Muscle of back (tissue), 3 donors: ENCODE measurements at regions not wholly inside any gene's neighbourhood (a gene's known extent, or its start where the extent isn't known, plus 50 kb on each side); places are given as distances from the start of the nearest gene placed in this dataset.
"Not testable (repeated sequence)": the region's sequence is repeated elsewhere in the genome, so short reads cannot be mapped to it uniquely, and the experiment has no call there.

Experiments used
- DNase-seq, 3 donors: peaks; one replicate each; pipeline versions ENCODE4 v3.0.0 to v3.0.0-alpha.2; 2013

DNA sequence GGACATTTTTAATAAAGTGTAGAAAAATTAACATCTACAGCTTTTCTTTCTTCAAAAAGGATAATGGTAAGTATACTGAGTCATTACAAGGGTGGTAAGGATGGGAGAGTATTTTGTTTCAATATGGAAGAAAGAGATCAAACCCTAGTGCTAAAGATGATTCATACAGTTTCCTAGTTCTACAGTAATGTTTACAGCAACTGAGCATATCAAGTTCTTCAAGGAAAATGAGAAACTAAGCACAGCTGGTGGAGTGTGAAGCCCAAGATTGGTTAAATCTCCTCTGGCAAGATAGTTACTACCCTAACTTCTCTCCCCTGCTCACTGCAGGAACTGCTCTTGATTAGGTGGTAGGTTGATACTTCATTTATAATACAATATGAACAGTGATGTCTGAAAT is 467.5 kb downstream of the XIRP2 start:
- DNase-seq, result no peak

DNA sequence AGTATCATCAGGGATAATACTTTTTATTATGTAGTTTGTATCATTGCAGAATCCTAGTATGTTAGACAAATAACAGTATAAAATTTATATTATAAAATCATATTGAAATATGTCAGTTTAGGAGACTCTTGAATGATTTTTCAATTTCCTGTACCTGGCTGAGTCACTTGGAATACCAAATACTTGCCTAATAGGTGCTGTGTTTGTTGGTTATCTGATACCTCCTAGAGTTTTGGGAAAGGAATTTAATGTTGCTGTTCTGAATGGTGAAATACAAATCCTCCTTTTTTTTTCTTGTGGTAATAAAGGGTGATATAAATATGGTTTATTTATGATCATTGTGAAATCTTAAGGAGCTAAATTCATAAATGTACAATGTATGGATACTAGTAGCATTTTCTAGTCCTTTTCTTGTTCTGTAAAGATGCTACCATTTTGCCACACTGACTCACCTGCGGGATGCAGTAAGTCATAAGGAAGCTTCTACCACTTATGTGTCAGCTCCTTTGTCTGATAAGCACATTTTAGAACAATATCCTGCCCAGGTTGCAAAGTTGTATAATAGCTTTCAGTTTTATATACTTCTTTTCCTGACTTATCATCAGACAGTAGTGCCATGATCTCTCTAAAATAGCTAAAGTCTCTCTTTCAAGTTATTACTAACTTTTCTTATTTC is 465.5 kb downstream of the XIRP2 start:
- no peak for DNase-seq

DNA sequence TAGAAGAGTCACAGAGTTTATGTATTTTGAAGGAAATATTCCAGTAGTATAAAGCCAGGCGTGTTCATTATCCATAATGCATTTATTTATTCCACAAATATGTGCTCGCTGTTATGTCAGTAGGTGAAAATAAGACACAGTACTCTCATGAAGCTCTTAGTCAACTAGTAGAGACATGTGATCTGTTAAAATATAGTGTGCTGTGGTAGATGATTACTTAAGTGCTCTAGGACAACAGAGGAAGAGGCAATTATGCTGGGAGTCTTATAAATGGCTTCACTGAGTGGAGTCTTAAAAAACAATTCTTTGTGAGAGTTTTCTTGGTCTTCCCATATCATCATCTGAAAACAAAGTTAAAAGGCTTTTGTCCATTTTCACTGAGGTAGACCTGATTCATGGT is 457.3 kb downstream of the XIRP2 start:
- DNase-seq, result no peak

DNA sequence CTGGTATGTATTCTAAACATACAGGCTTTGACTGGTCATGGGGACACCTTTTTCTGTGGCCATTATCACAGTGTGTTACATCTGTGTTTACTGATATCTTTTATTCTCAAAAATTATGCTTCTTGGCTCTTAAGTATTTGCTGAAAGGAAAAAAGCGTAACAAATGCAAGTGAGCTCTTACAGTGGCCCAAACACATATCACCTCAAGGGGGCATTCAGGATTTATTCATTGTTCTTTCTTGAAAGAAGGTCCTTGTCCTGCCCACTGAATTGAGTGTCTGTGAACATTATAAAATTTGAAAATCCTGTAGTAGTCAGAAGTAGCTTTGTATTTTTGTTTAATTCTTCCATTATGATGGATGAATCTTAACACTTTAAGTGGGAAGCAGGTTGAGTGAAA is 454.5 kb downstream of the XIRP2 start:
- DNase-seq, result peak in 1 of 3 donors; percentile 1

DNA sequence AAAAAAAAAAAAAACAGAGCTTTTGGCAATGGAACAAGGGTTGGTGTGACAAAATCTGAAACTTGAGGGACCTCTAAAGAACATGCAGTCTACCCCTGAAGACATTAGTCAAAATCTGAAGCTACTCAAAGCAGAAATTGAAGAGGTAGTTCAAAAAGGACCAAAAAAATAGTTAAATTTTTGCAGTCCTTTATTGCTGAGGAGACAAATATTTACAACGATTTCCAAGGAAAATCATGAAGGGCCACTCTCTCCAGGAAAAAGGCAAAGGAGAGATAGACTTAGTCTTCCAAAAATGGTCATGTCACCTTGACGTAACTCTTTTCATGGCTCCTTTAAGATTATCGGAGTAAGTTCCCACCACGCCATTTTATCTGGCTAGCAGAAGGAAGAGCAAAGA is 452.0 kb downstream of the XIRP2 start:
- no peak for DNase-seq

DNA sequence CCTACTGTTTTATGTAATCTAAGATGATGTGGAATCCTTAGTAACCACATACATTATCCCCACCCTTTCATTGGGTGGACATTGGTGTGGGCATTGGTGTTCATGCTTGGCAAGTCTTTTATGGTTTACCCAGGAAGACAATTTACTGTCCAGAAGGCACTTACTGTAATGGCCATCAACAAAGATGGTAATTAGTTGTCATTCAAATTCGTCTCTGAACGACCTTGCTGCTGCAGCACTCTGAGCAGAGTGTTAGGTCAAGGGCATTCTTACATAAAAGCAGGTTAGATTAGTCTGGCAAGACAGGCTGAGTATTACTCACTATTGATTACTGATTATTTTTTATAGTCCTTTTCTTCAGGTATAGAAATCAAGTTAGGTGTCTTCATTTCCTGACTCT is 447.9 kb downstream of the XIRP2 start:
- DNase-seq, result no peak

DNA sequence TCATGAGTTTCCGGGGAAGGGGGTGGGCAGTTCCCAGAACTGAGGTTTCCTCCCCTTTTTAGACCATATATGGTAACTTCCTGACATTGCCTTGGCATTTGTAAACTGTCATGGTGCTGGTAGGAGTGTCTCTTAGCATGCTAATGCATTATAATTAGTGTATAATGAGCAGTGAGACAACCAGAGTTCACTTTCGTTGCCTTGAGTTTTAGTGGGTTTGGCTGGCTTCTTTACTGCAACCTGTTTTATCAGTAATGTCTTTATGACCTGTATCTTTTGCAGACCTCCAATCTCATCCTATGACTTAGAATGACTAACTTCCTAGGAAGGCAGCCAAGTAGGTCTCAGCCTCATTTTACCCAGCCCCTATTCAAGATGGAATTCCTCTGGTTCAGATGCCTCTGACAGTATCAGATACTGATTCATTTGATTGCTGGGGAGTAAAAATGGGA is 447.3 kb downstream of the XIRP2 start:
- DNase-seq, result no peak

DNA sequence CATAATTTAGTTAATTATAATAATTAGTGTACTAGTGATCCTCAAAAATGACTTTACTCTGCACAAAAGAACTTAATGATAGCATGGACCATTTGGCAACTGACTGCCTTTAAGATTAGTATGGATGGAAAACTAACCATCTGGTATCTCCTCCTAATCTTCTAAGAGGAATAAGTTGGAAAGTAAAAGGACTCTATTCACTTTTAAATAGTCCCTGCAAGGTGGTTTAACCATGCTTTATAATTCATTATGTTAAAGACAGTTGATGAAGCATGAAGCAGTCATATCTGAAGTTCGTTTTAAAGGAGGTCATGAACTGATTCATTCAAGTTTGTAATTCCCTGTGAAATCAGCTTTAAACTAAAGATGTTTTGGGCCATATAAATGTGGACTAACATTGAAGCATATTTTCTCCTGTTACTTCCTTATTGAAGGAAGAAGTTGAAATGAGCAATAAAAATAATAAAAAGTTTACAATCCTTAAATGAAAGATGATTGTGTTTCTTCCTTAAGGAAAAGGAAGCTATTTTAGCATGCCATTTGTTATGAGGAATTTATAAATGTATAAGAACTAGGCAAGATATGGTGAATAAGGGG is 446.0 kb downstream of the XIRP2 start:
- no peak for DNase-seq

DNA sequence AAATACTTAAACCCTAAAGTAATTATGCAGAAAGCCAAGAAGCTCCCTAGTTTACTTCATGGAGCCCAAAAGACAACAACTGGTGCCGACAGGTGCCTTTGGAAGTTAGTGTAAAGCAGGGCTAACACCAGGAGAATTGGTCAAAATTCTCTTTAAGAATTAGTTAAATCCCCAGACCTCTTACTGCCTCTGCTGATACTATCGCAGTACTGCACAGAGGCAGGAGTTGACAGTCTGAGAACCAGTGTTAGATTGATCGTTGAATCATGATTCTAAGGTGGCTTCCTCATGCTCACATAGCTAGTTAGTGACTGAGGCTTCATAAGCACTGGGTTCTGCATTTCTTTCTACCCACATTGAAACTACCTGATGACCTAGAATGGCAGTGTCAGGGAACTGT is 445.0 kb downstream of the XIRP2 start:
- no peak for DNase-seq

DNA sequence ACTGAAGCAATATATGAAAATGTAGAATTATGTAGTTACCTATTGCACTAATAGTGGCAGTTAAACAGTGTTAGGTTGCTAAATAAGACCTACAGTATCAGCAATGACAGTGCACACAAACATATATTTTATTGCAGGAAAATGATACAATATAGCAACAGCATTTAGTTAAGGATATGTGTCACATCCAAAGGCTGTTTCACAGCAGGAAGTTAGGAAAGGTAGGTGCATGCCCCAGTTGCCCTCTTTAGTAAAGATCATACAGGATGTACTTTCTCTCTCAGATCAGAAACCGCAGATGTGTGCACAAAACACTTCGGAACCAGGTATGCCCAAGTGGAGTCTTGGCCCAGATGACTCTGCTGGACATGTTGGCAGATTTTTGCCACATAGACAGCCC is 444.1 kb downstream of the XIRP2 start:
- DNase-seq, result no peak

DNA sequence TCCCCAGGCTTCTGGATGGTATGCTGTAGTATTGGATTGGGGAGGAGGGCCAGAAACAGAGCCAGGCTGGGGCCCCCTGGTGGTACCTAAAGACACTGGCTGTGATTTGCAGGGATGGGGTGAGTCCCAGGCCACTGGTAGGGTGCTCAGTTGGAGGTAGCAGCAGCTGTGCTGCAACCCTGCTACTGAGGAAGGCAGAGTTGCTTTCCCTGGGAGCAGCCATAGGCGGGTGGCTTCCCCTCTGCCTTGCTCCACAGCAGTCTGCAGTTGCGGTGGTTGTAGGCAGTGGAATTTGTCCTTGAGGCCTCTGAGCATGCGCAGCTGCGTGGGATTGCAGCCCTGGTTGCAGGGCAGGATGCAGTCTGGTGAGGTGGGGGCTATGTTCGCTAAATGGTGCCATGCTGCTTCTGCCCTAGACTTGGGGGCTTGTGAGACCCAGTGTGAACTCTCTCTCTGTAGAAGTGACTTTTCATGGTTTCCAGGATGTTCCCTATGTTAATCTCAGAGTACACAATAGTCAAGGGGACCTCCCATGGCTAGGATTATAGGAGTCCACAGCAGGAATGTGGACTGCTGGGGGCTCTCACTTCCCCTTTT is 443.5 kb downstream of the XIRP2 start:
- no peak for DNase-seq

DNA sequence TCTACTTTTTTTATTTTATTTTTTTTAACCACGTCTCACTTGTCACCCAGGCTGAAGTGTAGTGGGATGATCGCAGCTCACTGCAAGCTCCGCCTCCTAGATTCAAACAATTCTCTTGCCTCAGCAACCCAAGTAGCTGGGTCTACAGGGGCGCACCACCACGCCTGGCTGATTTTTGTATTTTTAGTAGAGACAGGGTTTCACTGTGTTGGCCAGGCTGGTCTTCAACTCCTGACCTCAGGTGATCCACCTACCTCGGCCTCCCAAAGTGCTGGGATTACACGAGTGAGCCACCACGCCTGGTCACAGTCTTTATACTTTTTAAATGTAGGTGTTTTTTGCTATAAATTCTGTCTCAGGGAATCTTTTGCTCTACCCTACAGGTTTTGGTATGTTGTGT is 440.5 kb downstream of the XIRP2 start:
- not testable (repeated sequence) for DNase-seq

DNA sequence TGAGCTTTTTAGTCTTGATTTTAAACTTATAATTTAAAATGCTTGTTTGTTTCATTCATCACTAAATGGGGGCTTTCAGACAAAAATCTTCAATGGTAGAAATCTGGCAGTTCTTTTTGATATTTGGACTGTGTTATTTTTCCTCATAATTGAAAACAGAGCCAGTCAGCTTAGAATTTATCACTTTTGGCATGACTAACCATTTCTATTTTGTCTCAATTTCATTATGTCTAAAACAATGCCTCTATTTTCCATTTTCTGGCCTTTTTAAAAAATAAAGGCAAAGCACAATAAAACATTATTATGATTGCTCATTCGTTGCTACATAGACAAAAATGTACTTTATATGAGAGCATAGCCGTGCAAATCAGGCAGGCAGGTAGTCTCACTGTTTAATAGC is 434.5 kb downstream of the XIRP2 start:
- DNase-seq, result no peak

DNA sequence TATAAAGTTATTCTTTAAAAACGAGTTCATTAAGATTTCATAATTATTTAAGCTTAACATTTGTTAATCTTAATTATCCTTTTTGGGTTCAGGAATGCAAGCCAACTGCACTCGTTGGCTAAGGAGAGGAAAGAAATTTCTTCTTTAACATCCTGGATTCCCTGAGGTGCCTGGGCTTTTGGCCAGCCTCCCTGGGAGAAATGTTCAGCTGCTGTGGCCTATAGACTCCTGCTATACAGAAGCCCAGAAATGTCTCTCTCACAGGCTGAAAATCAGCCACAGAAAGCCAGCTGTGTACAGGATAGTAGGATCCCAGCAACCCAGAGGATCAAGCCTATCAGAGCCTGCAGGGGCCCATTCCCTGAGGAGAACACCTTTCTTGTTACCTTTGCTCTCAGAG is 430.3 kb downstream of the XIRP2 start:
- peak in 1 of 3 donors; percentile 15 for DNase-seq

DNA sequence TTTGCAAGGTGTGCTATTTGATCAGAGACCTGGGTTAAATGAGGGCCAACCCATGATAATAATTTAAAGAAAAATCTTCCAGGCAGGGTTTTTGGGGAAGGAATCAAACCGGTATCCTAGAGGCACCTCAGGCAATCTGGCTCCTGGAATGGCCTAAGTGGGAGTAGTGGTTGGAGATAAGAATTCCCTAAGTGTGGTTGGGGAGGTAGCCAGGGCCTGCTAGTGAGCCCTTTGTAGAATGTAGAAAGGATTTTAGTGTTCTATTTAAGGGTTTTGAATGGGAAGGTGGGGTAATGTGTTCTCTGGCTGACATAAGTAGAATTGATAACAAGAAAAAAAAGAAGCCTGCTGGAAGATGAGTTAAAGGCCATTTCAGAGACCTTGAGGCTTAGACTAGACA is 422.2 kb downstream of the XIRP2 start:
- no peak for DNase-seq
